ENCODE measurements at regions not wholly inside any gene's neighbourhood (a gene's known extent, or its start where the extent isn't known, plus 50 kb on each side); places are given as distances from the start of the nearest gene placed in this dataset.

DNA sequence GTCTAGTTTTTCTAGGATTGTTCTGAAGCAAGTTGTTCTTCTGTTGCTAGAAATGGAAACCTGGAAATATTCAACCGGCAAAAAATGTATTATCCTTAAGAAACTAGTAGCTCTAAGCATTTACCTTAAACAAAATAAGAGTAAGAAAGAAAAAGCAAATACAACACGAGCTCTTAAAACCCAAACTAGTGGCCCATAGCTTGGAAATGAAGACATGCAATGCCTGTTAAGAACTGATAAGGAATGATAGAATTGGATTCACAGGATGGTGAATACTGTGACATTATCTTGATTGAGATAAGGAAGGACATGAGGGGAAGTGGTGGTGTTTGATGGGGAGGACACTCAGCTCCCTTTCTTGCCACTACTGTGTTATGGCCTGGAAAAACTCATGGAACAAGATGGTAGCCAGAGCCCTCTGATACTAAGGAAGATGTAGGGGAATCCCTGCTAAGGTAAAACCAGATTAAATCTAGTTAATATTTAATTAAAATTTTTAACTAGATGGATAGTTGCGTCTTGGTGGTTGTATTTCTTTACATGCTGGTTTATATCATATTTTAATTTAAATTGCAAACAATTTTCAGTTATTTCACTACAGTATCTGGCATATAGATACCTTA, 193.8 kb downstream of the LPIN1 start:
- TF ChIP-seq, protein P1, sequence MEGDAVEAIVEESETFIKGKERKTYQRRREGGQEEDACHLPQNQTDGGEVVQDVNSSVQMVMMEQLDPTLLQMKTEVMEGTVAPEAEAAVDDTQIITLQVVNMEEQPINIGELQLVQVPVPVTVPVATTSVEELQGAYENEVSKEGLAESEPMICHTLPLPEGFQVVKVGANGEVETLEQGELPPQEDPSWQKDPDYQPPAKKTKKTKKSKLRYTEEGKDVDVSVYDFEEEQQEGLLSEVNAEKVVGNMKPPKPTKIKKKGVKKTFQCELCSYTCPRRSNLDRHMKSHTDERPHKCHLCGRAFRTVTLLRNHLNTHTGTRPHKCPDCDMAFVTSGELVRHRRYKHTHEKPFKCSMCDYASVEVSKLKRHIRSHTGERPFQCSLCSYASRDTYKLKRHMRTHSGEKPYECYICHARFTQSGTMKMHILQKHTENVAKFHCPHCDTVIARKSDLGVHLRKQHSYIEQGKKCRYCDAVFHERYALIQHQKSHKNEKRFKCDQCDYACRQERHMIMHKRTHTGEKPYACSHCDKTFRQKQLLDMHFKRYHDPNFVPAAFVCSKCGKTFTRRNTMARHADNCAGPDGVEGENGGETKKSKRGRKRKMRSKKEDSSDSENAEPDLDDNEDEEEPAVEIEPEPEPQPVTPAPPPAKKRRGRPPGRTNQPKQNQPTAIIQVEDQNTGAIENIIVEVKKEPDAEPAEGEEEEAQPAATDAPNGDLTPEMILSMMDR (IDR thresholded peaks at IDR 0.05; ENCODE audit: borderline replicate concordance): no peak
- no peak overlapping the region for H3K27ac ChIP-seq (replicated peaks)
- H3K4me3 ChIP-seq: no peak overlapping the region
- H3K9me3 ChIP-seq (replicated peaks): no peaks in the 10 kb centered on the region
- intact Hi-C loops (cut with micrococcal nuclease): no loop called here
- DNase-seq: no peak
- H3K4me1 ChIP-seq: peaks cover 21% of the 10 kb centered on the region
- H3K27me3 ChIP-seq (ENCODE audit: low read depth): no peaks in the 10 kb centered on the region
- H3K36me3 ChIP-seq: no peaks in the 10 kb centered on the region

DNA sequence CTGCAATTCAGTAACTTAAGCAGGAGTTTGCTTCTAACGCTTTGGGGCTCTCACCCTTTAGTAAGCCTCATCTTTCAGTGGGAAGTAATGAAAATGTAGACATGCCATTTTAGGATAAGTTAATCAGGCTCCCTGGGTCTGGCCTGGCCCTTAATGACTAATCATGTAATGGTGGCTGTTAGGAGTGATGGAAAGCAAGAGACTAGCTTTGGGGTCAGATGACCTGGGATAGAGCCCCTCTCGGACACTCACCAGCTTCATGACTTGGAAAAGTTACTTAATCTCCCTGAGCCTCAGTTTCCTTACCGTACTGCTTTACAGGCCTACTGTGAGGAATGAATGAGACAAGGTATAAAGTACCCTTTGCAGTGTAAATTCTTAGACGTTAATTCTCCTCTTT, 194.4 kb downstream of the LPIN1 start:
- Histone ChIP-seq H3K36me3 (no peaks in the 10 kb centered on the region), H3K27me3 (ENCODE audit: low read depth) (no peaks in the 10 kb centered on the region), H3K4me1 (peaks cover 21% of the 10 kb centered on the region), H3K9me3 (replicated peaks) (no peaks in the 10 kb centered on the region), H3K27ac (replicated peaks) (no peak overlapping the region), H3K4me3 (no peak overlapping the region)
- intact Hi-C loops (cut with micrococcal nuclease): no loop called here
- DNase-seq: no peak
- TF ChIP-seq, protein P1 (IDR thresholded peaks at IDR 0.05; ENCODE audit: borderline replicate concordance): no peak

DNA sequence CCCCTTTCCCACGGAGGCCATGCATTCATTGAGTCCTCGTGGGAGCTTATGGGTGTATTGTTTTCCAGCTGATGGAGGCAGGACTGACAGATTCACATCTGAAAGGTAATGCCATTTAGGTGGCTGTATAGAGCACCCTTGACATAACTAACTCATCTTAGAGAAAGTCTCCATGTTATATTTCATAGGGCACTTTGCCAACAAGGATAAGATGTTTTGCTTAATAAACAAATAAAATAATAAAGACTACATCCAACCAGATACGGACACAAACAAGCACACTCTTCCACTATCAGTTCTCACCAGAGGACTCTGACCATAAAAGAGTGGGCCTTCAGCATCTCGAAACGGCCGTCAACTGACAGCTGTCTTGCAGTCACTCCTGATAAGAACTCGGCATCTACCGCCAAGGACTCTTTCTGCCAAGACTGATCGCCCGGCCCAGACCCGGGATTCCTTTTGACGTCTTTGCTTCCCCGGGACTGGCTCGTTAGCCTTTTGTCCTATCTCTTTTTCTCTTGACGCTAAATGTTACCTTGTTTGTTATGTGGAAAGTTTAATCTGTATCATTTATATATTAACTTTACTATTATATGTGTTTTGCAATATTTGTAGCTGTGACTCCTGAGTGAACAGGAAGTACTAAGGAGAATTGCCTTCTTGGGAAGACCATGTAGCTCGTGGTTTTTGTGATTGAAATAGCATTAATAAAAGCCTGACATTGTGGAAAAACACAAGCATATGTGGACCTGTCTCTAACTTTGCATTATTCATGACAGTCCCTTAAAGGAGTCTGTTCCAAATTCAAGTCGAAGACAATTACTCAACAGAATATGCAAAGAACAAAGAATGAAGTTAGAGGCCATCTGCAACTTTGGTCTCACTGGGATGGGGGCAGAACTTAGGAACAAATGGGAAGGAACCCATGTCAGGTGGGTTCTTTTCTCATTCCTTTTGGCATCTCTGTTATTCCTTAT, 195.1 kb downstream of the LPIN1 start:
- Histone ChIP-seq H3K27me3 (ENCODE audit: low read depth) (no peaks in the 10 kb centered on the region), H3K27ac (replicated peaks) (no peak overlapping the region), H3K4me1 (peaks cover 21% of the 10 kb centered on the region), H3K9me3 (replicated peaks) (no peaks in the 10 kb centered on the region), H3K4me3 (no peak overlapping the region), H3K36me3 (no peaks in the 10 kb centered on the region)
- TF ChIP-seq, protein P1 (IDR thresholded peaks at IDR 0.05; ENCODE audit: borderline replicate concordance): no peak
- DNase-seq: peak; percentile 36
- intact Hi-C loops (cut with micrococcal nuclease): no loop called here

DNA sequence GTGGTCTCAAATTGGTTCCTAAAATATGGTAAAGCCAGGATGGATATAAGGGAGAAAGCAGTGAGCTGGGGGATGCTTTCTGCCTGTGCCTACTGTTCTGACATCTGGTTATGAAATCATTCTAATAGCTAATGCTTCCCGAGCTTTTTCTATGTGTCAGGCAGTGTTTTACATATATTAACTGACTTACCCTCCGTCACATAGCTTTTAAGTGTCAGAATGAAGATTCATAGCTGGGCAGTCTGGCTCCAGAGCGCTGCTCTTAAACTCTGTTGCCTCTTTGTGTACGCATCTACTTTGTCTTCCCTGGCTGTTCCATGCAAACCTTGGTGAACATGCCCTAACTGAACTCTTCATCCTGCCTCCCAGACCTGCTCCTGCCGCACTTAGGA, 195.7 kb downstream of the LPIN1 start:
- TF ChIP-seq, protein P1 (IDR thresholded peaks at IDR 0.05; ENCODE audit: borderline replicate concordance): no peak
- Histone ChIP-seq H3K9me3 (replicated peaks) (no peaks in the 10 kb centered on the region), H3K27ac (replicated peaks) (no peak overlapping the region), H3K27me3 (ENCODE audit: low read depth) (no peaks in the 10 kb centered on the region), H3K4me3 (no peak overlapping the region), H3K36me3 (no peaks in the 10 kb centered on the region), H3K4me1 (peaks cover 21% of the 10 kb centered on the region)
- intact Hi-C loops (cut with micrococcal nuclease): no loop called here
- no peak for DNase-seq

DNA sequence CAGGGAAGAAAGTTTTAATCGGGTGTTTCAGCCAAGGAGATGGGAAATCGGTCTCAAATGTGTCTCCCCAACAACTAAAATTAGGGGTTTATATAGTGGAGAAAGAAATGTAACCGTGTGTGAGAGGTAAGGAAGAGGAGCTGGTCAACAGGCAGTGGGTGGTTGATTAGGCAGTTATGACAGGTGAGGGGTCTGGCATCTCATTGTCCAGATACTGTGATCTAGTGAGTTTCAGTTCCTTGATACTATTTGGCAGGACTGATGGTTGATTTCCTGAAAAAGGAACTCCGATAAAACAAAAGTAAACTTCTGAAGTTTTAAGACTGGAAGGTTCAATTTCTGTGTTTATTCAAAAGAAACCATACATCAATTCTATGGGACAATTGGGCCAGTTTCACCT, 197.9 kb downstream of the LPIN1 start:
- intact Hi-C loops (cut with micrococcal nuclease): no loop called here
- no peaks in the 10 kb centered on the region for H3K27me3 ChIP-seq (ENCODE audit: low read depth)
- H3K4me1 ChIP-seq: peaks cover 15% of the 10 kb centered on the region
- no peaks in the 10 kb centered on the region for H3K9me3 ChIP-seq (replicated peaks)
- TF ChIP-seq, protein P1 (IDR thresholded peaks at IDR 0.05; ENCODE audit: borderline replicate concordance): no peak
- no peak for DNase-seq
- H3K36me3 ChIP-seq: no peaks in the 10 kb centered on the region
- H3K27ac ChIP-seq (replicated peaks): no peak overlapping the region
- no peak overlapping the region for H3K4me3 ChIP-seq

All from left ventricle myocardium inferior (tissue), 1 donor.